NAMALWA (cell line): ENCODE measurements at regions not wholly inside any gene's neighbourhood (a gene's known extent, or its start where the extent isn't known, plus 50 kb on each side); places are given as distances from the start of the nearest gene placed in this dataset.
"Not testable (repeated sequence)": the region's sequence is repeated elsewhere in the genome, so short reads cannot be mapped to it uniquely, and the experiment has no call there.

Source experiments
- DNase-seq: peaks from one replicate; pipeline ENCODE4 v3.0.0-alpha.2; 2015; ENCODE audit warnings: low spot score

DNA sequence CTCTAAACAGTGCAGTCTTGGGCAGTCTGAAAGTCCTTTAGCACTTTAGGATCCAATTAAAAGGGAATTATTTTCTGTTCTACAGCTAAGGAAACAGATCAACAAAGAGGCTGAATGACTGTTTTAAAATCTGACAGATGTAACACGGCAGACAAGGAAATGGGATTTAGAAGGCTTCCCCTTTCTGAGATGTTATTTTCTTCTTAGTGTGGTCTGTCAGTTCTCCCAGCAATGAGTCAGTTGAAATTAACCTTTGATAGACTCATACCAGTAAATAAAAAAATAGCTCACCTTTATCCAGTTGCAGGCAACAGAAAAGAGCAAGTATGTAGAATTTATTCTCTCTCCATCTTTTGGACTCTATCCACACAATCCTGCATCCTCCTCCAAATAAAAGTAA is 98.1 kb downstream of the NEDD1 start:
- DNase-seq, result no peak

GRCh38 chr12:97005646-97006045 is 98.6 kb downstream of the NEDD1 start:
- DNase-seq, result no peak

DNA sequence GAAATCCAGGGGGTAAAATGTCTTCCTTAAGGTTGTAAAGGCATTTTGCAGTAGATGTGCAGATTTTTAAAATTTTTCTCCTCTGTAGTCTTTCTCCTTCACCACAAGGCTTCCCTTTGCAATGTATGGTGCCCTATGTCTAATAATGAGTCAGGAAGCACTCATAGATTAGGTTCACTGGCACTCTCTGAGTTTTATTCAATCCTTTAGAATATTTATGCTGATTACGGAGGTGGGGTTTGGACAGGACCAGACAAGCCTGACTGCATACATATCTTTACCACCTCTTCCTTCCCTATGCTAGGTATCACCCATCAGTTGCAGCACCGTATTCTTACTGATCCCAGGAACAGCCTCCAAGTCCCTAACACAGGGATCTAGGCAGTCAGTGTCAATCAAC is 99.5 kb downstream of the NEDD1 start:
- no peak for DNase-seq

GRCh38 chr12:97016163-97016562 is 109.1 kb downstream of the NEDD1 start:
- DNase-seq, result no peak

DNA sequence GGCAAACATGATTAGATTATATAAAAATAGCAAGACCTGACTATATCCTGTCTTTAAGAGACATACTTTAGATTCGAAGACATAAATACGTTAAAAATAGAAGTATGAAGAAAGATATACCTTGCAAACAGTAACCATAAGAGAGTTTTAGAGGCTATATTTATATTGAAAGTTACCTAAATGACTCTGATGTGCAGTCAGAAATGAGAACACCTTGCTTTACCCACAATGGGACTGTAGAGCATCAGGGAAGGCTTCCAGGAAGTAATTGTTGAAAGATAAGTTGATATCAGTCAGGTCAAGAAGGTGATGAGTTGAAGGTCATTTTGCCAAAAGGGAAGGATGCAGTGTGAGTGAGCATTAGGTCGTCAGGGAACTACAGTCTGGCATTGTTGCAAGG is 110.2 kb downstream of the NEDD1 start:
- DNase-seq, result no peak

DNA sequence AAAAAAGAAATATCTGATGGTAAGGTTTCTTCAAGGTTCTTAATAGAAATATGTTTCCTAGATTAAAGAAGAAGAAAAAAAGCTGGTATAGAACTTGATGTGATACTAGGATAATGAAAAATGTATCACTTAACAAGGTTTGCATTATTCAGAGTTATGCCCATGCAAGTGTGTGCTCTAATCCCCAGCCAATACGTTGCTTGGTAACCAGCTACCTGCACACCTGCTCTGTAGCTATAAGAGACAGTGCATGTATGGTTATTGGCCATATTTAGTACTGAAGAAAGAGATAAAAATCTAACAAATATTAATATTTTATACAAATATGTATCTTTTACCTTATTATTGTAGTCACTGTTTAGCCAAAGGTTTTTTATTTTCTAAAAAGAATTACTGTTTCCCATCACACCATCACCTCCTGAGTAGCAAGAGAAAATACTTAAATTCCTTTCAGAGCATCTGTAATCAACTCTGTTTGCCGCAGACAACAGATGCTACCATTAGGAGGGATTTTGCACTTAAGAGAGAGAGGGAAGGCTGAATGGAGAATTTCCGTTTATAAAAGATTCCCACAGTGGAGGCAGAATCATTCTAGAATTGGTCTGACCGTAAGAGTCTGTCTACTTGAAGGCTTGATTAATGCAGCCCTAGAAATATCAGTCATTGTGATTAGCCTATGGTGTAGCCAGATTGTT is 115.6 kb downstream of the NEDD1 start:
- DNase-seq, result no peak

DNA sequence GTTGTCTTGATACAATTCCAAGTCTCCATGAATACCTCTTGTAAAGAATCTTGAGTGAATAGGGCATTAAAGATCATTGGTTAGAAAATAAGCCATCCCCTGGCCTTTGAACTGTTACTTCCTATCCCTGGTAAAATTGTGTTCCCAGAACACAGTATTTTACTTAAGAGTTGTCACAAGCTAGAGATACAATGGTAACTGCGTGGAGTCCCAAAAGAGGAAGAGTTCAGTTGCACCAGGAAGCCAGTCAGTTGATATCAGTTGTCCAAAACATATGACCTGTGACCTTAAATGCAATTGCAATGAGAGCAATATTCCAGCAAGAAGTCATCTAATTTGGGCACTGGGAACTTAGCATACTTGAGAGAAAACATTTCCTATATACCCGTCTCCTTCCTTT is 117.3 kb downstream of the NEDD1 start:
- no peak for DNase-seq

DNA sequence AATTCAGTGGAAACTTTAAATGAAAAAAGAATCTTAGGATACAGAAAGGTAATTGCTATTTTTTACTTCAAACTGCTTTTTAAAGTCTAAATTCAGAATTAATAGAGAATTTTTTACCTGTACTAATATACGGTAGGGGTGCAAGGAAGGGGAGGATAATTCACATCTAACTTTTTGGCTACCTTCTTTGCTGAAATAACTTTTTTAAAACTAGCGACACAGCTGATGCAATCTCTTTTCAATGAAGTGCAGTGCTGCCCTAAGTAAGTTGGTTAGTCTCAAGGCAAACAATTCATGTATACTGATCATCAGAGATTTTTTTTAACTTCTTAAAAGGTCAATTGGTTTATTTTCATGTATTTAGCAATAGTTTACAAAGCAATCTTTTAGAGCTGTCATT is 119.8 kb downstream of the NEDD1 start:
- DNase-seq, result no peak

DNA sequence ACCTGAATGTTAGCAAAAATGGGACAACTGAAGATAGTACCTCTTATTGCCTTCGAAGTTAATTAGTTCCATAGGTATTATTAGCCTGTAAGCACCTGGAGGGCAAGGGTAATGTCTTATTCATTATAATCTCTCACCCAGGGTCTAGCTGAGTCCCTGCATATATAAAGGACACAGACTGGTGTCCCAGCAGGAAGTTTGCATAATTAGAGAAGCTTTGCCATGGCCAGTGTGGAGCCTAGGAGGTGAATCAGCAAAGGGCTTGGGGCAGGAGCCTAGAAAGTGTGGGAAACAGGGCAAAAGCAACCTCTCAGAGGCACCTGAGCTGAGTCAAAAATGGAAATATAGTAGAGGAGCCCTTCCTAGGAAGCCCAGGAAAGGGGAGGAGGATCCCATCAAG is 120.4 kb downstream of the NEDD1 start:
- DNase-seq, result no peak

- no peak for DNase-seq
Observed at GRCh38 chr12:97038131-97038530, 131.1 kb downstream of the NEDD1 start.

DNA sequence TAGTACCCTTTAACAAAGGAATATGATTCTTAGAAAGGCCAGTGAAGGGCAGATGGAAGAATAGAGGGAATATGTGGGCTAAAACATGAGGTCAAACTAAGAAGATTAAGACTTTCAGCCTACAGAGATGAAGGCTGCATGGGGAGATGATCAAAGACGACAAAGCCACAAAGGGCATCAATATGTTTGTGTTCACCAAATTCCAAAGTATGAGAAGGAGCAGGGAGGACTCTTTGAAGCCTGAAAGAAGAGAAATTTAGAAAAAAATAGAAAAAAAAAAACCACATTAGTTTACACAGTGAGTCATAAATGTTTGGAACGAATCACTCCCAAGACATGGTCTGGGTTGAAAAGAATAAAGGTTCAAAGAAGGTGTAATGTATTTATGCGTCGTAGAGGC is 131.8 kb downstream of the NEDD1 start:
- no peak for DNase-seq

- no peak for DNase-seq
Observed at GRCh38 chr12:97046901-97047300, 139.8 kb downstream of the NEDD1 start.

GRCh38 chr12:97047361-97047760 is 140.3 kb downstream of the NEDD1 start:
- DNase-seq, result no peak

DNA sequence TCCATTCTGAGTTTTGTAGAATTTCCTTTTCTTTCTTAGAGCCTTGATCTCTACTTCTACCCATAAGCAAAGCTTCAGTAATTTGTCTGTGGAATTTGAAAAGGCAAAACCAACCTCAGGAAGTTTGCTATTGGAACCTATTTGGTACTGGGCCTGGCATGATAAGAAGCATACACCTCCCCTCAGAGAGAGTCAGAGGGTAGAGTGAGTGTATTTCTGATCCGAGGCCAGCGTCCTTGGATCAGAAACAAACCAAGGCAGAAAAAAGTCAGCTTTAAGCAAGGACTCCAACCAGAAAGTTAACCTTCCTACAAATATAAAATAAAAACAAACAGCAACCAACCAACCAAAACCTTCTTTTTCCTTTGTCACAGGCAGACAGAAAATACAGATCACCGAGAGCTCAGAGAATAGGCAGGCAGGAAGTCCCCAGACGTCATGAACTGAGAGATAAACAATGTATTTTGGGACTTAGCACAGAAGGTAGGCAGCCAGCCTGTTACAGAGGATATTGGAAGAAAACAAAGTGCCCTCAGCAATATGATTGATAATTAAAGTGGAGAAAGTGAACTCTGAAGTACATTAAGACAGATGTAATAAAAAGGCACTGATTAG is 141.5 kb downstream of the NEDD1 start:
- DNase-seq, result no peak

GRCh38 chr12:97050509-97050908 is 143.5 kb downstream of the NEDD1 start:
- DNase-seq, result no peak

DNA sequence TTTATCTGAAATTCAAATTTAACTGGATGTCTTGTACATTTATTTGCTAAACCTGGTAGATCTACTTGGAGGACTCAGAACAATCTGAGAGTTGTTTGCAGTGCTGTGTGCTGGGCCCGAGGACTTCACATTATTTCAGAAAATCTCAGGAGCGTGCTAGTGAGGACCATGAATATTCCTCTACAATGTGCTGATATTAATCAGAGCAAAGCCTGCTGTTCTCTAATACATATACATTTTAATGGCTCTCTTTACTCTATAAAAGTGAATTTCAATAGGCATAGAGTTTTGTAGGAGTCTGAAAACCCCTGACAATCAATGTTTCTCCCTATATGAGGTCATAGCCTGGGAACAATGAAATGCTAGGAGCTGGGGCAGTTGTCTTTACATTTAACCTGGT is 144.3 kb downstream of the NEDD1 start:
- DNase-seq, result no peak

GRCh38 chr12:97061171-97061570 is 154.1 kb downstream of the NEDD1 start:
- no peak for DNase-seq

DNA sequence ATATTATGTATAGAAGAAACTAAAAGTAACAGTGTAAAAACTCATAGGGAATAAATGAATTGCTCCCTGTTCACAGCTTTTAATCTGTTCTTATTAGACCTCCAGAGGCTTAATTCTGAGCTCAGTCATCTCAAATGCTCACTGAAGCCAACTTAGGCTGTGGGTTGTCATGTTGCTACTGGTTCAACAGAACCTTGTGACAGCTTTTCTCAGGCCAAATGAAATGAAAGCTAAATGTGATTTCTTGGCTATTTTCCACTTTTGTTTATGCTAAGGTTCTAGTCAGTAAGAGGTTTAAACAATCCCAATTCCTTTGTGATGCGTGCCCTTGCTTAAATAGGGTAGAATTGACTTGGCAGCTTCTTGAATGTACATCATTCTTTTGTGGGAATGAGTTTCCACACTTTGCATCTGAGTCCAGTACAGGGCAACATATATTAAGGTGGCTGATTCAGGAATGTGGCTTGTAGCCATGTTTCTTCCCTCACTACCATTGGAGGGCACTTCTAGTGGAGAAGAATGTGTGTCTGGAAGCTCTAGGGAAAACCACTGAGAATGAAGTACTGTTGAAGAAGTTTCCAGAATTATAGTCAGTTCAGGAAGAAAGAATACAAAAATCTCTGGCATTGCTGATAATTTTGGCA is 156.4 kb downstream of the NEDD1 start:
- DNase-seq, result no peak

DNA sequence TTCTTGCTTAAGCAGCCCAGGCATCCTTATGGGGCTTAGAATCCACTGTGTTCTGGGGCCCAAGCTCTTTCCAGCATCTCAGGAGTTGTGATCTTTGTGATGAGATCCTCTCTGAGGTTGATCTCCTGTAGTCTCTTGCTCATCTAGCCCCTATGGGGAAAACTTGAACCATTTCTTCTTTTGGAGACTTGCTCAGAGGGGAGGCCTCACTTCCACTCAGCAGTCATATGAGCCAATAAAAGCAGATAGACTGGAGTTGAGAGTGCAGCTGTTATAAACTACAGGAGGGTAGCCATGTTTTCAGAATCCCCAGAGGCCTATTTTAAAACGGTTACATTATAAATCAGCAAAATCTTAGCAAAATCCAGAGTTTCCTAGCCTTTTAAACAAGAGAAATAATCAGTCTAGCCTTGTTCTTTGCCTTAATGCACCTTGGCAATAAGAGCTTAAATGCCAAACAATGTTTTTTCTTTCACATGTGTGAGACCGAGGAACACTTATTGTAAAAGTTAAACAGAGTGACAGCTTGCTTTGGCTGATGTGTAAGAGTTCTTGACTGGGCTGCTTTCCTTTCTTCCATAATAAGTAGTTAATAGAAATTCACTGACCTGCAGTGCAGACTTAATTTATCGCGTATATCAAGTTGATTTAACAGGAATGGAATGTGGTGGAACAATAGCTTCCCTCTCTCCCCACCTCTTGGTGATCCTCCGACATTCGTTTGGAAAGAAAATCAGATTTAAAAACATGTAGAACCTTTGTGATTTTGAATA is 168.3 kb downstream of the NEDD1 start:
- DNase-seq, result no peak

GRCh38 chr12:97075934-97076630 is 169.0 kb downstream of the NEDD1 start:
- no peak for DNase-seq

GRCh38 chr12:97076912-97077311 is 169.9 kb downstream of the NEDD1 start:
- DNase-seq, result not testable (repeated sequence)

DNA sequence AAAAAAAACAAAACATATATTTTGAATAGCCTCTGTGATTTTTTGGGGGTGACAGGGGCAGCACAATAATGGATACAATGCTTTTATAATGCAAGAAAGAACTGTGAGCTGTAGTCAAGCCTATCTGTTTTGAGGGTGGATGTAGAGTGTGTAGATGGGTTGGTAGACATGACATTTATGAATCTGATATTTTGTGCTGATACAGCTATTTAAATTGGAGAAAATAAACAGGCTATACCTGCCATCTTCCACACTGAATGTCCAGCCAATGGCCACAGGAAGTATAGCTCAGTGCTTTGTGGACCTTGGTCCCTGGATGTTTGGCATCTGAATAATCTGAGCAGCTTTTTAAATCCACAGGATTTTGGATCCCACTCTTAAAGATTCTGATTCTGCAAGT is 175.0 kb downstream of the NEDD1 start:
- DNase-seq, result no peak
